ENCODE measurements at regions not wholly inside any gene's neighbourhood (a gene's known extent, or its start where the extent isn't known, plus 50 kb on each side); places are given as distances from the start of the nearest gene placed in this dataset.

- Histone ChIP-seq H3K27me3 (ENCODE audit: insufficient read depth, low read length) (peaks cover 11% of the 10 kb centered on the region), H4K20me1 (ENCODE audit: insufficient read depth) (no peaks in the 10 kb centered on the region), H3K9me2 (ENCODE audit: insufficient read depth) (no peaks in the 10 kb centered on the region), H2AFZ (ENCODE audit: low read depth, low read length, poor library complexity, severe bottlenecking) (no peak overlapping the region), H3K9me3 (ENCODE audit: control insufficient read depth in 1 of 2, insufficient read depth in 1 of 2, low read depth in 1 of 2, low read length in 2 of 2) (no peaks in the 10 kb centered on the region), H3K9ac (ENCODE audit: low read length) (no peak overlapping the region), H3K27ac (ENCODE audit: low read depth, low read length) (no peak overlapping the region), H3K36me3 (ENCODE audit: control insufficient read depth in 1 of 2, insufficient read depth in 2 of 2, low read length in 2 of 2) (no peaks in the 10 kb centered on the region), H3K4me1 (ENCODE audit: control insufficient read depth in 1 of 2, insufficient read depth in 2 of 2, low read length in 2 of 2) (no peaks in the 10 kb centered on the region), H3K4me3 (replicated peaks in 1 of 2; ENCODE audit: low read depth in 1 of 2, low read length in 2 of 2) (no peak overlapping the region), H3K79me2 (ENCODE audit: insufficient read depth, low read length) (no peaks in the 10 kb centered on the region), H3K4me2 (ENCODE audit: low read length) (no peak overlapping the region)
- RAD21 ChIA-PET (ENCODE audit: low non-redundant PET in 1 of 2, low total read pairs in 2 of 2, uncharacterized antibody in 2 of 2, unreplicated experiment in 2 of 2): no interaction called here
- ATAC-seq (no peak), DNase-seq (ENCODE audit: low read depth, low spot score) (no peak)
- no TSS peak for BruUV-seq (replicated peaks)
- POLR2A ChIA-PET: no interaction called here
- CTCF ChIA-PET: no interaction called here
- intact Hi-C loops (cut with micrococcal nuclease): no loop called here
- TF ChIP-seq TCF7L2 (IDR thresholded peaks at IDR 0.05; ENCODE audit: borderline replicate concordance, extremely low read depth, insufficient read depth, insufficient read length) (no peak), ELF1 (IDR thresholded peaks at IDR 0.05; ENCODE audit: borderline replicate concordance, low read depth) (no peak), EGR1 (IDR thresholded peaks at IDR 0.05; ENCODE audit: low read depth) (no peak), CBX3 (IDR thresholded peaks at IDR 0.05; ENCODE audit: low read depth) (no peak), SP1 (IDR thresholded peaks at IDR 0.05; ENCODE audit: low read depth) (no peak), ZFX (IDR thresholded peaks at IDR 0.05) (no peak), SIN3A (IDR thresholded peaks at IDR 0.05; ENCODE audit: low read depth) (no peak), EZH2phosphoT487 (IDR thresholded peaks at IDR 0.05; ENCODE audit: borderline replicate concordance) (no peak), POLR2A (IDR thresholded peaks at IDR 0.05; ENCODE audit: borderline replicate concordance, extremely low read depth, insufficient read depth, insufficient read length) (no peak), YY1 (IDR thresholded peaks at IDR 0.05; ENCODE audit: extremely low read depth, insufficient replicate concordance, low read depth, low read length) (no peak), CEBPB (IDR thresholded peaks at IDR 0.05; ENCODE audit: low read depth) (no peak), REST (IDR thresholded peaks at IDR 0.05; ENCODE audit: low read depth) (no peak), FOSL1 (IDR thresholded peaks at IDR 0.05; ENCODE audit: low read depth) (no peak), POLR2AphosphoS5 (IDR thresholded peaks at IDR 0.05; ENCODE audit: low read depth, low read length) (no peak)
- TF ChIP-seq, protein P1, sequence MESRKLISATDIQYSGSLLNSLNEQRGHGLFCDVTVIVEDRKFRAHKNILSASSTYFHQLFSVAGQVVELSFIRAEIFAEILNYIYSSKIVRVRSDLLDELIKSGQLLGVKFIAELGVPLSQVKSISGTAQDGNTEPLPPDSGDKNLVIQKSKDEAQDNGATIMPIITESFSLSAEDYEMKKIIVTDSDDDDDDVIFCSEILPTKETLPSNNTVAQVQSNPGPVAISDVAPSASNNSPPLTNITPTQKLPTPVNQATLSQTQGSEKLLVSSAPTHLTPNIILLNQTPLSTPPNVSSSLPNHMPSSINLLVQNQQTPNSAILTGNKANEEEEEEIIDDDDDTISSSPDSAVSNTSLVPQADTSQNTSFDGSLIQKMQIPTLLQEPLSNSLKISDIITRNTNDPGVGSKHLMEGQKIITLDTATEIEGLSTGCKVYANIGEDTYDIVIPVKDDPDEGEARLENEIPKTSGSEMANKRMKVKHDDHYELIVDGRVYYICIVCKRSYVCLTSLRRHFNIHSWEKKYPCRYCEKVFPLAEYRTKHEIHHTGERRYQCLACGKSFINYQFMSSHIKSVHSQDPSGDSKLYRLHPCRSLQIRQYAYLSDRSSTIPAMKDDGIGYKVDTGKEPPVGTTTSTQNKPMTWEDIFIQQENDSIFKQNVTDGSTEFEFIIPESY (IDR thresholded peaks at IDR 0.05; ENCODE audit: extremely low read depth, insufficient replicate concordance, low read length): no peak
- TF ChIP-seq, protein P2, sequence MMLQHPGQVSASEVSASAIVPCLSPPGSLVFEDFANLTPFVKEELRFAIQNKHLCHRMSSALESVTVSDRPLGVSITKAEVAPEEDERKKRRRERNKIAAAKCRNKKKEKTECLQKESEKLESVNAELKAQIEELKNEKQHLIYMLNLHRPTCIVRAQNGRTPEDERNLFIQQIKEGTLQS (IDR thresholded peaks at IDR 0.05): no peak
- TF ChIP-seq, protein P3, sequence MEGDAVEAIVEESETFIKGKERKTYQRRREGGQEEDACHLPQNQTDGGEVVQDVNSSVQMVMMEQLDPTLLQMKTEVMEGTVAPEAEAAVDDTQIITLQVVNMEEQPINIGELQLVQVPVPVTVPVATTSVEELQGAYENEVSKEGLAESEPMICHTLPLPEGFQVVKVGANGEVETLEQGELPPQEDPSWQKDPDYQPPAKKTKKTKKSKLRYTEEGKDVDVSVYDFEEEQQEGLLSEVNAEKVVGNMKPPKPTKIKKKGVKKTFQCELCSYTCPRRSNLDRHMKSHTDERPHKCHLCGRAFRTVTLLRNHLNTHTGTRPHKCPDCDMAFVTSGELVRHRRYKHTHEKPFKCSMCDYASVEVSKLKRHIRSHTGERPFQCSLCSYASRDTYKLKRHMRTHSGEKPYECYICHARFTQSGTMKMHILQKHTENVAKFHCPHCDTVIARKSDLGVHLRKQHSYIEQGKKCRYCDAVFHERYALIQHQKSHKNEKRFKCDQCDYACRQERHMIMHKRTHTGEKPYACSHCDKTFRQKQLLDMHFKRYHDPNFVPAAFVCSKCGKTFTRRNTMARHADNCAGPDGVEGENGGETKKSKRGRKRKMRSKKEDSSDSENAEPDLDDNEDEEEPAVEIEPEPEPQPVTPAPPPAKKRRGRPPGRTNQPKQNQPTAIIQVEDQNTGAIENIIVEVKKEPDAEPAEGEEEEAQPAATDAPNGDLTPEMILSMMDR (IDR thresholded peaks at IDR 0.05 in 2 of 3, conservative IDR thresholded peaks at IDR 0.05 in 1 of 3; ENCODE audit: borderline replicate concordance in 1 of 3, insufficient read depth in 1 of 3, low read depth in 2 of 3, low read length in 2 of 3): no peak
Observed at GRCh38 chr1:70659891-70660290, 248.8 kb downstream of the CTH start.

All from HCT116 (cell line).